HG03457 (cell line): ENCODE measurements at regions not wholly inside any gene's neighbourhood (a gene's known extent, or its start where the extent isn't known, plus 50 kb on each side); places are given as distances from the start of the nearest gene placed in this dataset.
"Not testable (repeated sequence)": the region's sequence is repeated elsewhere in the genome, so short reads cannot be mapped to it uniquely, and the experiment has no call there.

Source experiments
- ATAC-seq: cut with Tn5 transposase; IDR thresholded peaks from one replicate; pipeline ENCODE4 v1.9.1; 2021; ENCODE audit warnings: moderate number of reproducible peaks; ENCODE audit not compliant: unreplicated experiment

GRCh38 chr2:195118276-195118675 is 538.8 kb upstream of the SLC39A10 start:
- no peak for ATAC-seq

- ATAC-seq: no peak
Measured at GRCh38 chr2:195117011-195117410, 540.0 kb upstream of the SLC39A10 start.

- ATAC-seq: no peak
Measured at GRCh38 chr2:195115738-195116137, 541.3 kb upstream of the SLC39A10 start.

- no peak for ATAC-seq
Measured at GRCh38 chr2:195108182-195108581, 548.8 kb upstream of the SLC39A10 start.

- no peak for ATAC-seq
Measured at GRCh38 chr2:195106681-195107380, 550.2 kb upstream of the SLC39A10 start.

- ATAC-seq: no peak
Measured at GRCh38 chr2:195105581-195105980, 551.4 kb upstream of the SLC39A10 start.

GRCh38 chr2:195094330-195094729 is 562.7 kb upstream of the SLC39A10 start:
- ATAC-seq: no peak

- no peak for ATAC-seq
Measured at GRCh38 chr2:195092341-195092740, 564.7 kb upstream of the SLC39A10 start.

GRCh38 chr2:195072806-195073205 is 584.2 kb upstream of the SLC39A10 start:
- not testable (repeated sequence) for ATAC-seq

- no peak for ATAC-seq
Measured at GRCh38 chr2:195057001-195057400, 600.0 kb upstream of the SLC39A10 start.

- ATAC-seq: no peak
Measured at GRCh38 chr2:195055996-195056395, 601.0 kb upstream of the SLC39A10 start.

GRCh38 chr2:195051401-195051800 is 605.6 kb upstream of the SLC39A10 start:
- ATAC-seq: no peak

GRCh38 chr2:195049372-195050031 is 607.5 kb upstream of the SLC39A10 start:
- peak; percentile 81 for ATAC-seq

GRCh38 chr2:195047955-195048354 is 609.1 kb upstream of the SLC39A10 start:
- no peak for ATAC-seq

- no peak for ATAC-seq
Measured at GRCh38 chr2:195044801-195045200, 612.2 kb upstream of the SLC39A10 start.

- no peak for ATAC-seq
Measured at GRCh38 chr2:195038153-195038552, 618.9 kb upstream of the SLC39A10 start.

- ATAC-seq: no peak
Measured at GRCh38 chr2:195037045-195037444, 620.0 kb upstream of the SLC39A10 start.

- no peak for ATAC-seq
Measured at GRCh38 chr2:195031411-195031810, 625.6 kb upstream of the SLC39A10 start.

GRCh38 chr2:195029804-195030654 is 627.0 kb upstream of the SLC39A10 start:
- no peak for ATAC-seq

GRCh38 chr2:195027947-195028346 is 629.1 kb upstream of the SLC39A10 start:
- no peak for ATAC-seq

- no peak for ATAC-seq
Measured at GRCh38 chr2:195026261-195026660, 630.8 kb upstream of the SLC39A10 start.

- ATAC-seq: no peak
Measured at GRCh38 chr2:195022508-195022830, 634.6 kb upstream of the SLC39A10 start.
